Coronary artery (tissue), 2 donors: ENCODE measurements at regions not wholly inside any gene's neighbourhood (a gene's known extent, or its start where the extent isn't known, plus 50 kb on each side); places are given as distances from the start of the nearest gene placed in this dataset.
"Not testable (repeated sequence)": the region's sequence is repeated elsewhere in the genome, so short reads cannot be mapped to it uniquely, and the experiment has no call there.

Experiments
- DNase-seq: peaks from one replicate; pipeline ENCODE4 v3.0.0-alpha.2; 2017; ENCODE audit warnings: low spot score
- H3K27ac ChIP-seq, 2 donors: fragments of 200-600 bp; sonication (generic); one replicate each; pipeline ENCODE4 v1.5.1; 2016 to 2019
- H3K4me3 ChIP-seq: fragments of 200-600 bp; sonication (generic); 2 replicates; pipeline ENCODE4 v1.5.1; 2016; ENCODE audit warnings: mild to moderate bottlenecking, moderate library complexity
- TF ChIP-seq, protein P1 (sequence below): fragments of 200-600 bp; sonication (generic); IDR thresholded peaks from one replicate; pipeline ENCODE4 v1.5.1; 2019; ENCODE audit warnings: antibody characterized with exemption

DNA sequence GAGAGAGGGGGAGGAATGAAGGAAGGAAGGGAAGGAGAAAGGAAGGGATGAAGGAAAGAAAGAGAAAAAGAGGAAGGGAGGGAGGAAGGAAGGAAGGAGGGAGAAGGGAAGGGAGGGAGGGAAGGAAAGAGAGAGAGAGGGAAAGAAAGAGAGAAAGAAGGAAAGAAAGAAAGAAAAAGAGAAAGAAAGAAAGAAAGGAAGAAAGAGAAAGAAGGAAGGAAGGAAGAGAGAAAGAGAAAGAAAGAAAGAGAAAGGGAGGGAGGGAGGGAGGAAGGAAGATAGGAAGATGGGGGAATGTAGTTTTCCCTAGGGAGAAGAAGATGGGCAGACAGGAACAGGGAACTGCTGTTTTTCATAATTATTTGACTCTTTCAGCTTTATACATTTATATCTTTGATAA, 115.1 kb upstream of the CXADR start:
- TF ChIP-seq, protein P1, sequence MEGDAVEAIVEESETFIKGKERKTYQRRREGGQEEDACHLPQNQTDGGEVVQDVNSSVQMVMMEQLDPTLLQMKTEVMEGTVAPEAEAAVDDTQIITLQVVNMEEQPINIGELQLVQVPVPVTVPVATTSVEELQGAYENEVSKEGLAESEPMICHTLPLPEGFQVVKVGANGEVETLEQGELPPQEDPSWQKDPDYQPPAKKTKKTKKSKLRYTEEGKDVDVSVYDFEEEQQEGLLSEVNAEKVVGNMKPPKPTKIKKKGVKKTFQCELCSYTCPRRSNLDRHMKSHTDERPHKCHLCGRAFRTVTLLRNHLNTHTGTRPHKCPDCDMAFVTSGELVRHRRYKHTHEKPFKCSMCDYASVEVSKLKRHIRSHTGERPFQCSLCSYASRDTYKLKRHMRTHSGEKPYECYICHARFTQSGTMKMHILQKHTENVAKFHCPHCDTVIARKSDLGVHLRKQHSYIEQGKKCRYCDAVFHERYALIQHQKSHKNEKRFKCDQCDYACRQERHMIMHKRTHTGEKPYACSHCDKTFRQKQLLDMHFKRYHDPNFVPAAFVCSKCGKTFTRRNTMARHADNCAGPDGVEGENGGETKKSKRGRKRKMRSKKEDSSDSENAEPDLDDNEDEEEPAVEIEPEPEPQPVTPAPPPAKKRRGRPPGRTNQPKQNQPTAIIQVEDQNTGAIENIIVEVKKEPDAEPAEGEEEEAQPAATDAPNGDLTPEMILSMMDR = no peak
- no peak overlapping the region for H3K4me3 ChIP-seq

DNA sequence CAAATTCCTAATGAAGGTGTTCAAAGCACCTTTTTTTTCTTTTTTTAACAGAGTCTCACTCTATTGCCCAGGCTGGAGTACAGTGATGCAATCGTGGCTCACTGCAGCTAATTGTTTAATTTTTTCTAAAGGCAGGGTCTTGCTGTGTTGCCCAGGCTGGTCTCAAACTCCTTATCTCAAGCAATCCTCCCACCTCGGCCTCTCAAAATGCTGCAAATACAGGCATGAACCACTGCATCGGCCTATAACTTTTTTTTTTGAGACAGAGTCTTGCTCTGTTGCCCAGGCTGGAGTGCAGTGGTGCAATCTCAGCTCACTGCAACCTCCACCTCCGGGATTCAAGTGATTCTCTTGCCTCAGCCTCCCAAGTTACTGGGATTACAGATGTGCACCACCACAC, 113.9 kb upstream of the CXADR start:
- not testable (repeated sequence) for H3K4me3 ChIP-seq, H3K27ac ChIP-seq, DNase-seq

More for the DNA sequence above, 115.1 kb upstream of the CXADR start:
- DNase-seq = no peak
- no peak overlapping the region for H3K27ac ChIP-seq

DNA sequence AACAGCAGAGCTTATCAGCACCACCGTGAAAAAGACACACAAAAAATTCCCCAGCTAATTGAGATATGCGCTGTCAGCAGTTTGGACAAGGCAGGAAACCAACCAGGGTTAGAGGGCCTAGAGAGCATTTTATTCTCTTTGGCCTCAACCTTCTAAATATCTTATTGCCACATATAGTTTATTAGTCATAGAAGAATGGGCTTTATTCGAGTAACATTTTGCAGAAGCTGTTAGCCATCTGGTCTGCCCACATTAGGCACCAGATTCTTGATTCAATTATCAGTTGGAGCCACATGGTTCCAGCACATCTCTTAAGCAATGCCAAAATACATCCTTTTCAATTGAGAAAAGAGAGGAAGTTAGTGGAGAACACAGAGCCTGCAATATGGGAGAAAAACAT, 109.9 kb upstream of the CXADR start:
- no peak overlapping the region for H3K27ac ChIP-seq
- TF ChIP-seq, protein P1 = no peak
- H3K4me3 ChIP-seq = no peak overlapping the region
- no peak for DNase-seq

DNA sequence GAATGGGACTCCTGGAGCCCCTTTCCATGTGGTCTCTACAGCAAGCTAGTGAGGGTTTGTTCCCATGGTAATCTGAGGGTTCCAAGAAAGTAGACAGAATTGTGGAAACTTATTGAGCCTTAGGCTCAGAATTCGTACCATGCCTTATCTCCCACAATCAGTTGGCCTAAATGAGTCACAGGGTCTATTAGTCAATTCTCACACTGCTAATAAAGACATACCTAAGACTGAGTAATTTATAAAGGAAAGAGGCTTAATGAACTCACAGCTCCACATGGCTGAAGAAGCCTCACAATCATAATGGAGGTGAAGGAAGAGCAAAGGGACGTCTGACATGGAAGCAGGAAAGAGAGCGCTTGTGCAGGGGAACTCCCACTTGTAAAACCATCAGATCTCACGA, 106.6 kb upstream of the CXADR start:
- TF ChIP-seq, protein P1 = no peak
- H3K4me3 ChIP-seq = no peak overlapping the region
- no peak overlapping the region for H3K27ac ChIP-seq
- DNase-seq = no peak

DNA sequence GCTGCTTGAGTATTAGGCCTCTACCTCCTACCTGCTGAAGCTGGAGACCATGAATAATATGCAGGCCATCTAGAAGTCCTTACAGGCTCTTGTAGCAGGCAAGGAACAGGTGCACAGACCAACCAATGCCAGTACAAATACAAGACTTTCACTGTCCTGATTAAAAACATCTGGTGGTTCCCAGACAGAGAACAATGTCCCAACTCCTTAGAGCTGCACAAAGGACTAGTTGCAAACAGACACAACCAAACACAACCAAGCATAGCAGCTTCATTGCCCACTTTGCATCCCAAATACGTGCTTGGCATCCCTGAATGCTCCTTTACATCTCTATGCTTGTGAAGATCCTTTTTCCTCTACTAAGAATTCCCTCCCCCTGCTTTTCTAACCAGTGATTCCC, 98.1 kb upstream of the CXADR start:
- no peak overlapping the region for H3K4me3 ChIP-seq
- TF ChIP-seq, protein P1 = no peak
- no peak overlapping the region for H3K27ac ChIP-seq
- no peak for DNase-seq

DNA sequence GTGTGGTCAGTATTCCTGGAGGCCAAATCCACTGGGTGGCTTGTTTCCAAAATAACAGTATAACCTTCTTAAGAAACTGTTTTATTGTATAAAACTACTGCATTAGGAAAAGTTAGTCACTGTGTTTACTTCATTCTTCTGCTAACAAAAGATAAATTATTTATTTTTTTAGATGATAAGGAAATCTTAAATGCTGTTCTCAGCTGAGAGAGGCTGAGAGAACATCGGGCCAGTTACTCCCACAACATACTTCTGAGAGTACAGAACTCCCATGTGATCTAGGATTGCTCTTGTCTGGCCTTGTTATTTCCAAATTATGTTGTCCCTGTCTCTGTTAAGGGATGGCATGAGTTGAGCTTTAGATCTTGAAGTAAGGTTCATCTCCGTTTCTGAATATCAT, 96.7 kb upstream of the CXADR start:
- no peak for DNase-seq
- Histone ChIP-seq H3K27ac (no peak overlapping the region), H3K4me3 (no peak overlapping the region)
- TF ChIP-seq, protein P1 = no peak

DNA sequence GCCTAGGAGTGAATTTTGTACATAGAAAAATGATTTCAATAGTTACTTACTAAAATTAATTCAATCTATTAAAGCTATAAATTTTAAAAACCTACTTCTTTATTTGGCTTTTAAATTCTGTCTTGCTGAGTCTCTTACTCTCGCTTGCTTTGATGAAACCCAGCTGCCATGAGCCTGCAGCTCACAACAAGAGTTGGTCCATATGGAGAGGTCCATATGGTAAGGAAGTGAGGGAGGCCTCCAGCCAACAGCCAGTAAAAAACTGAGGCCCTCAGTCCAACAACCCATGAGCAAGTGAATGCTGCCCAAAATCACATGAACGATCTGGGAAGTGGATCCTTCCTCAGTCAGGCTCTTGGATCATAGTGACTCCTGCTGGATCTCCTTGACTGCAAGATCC, 89.9 kb upstream of the CXADR start:
- TF ChIP-seq, protein P1 = no peak
- Histone ChIP-seq H3K27ac (no peak overlapping the region), H3K4me3 (no peak overlapping the region)
- no peak for DNase-seq

DNA sequence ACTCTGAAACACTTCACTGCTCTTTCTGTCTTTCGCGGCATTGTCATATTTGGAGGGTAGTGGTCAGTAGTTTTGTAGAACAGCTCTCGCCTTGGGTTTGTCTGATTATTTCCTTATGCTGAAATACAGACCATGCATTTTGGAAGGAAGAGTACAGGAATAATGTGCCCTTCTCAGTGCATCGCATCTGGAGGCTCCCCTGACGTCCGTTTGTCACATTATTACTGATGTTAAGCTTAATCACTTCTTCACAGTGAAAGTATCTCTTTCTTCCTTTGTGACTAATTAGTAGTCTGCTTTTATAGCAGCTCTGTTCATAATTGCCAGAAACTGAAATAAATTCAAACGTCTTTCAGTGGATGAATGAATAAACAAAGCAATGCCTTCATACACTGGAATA, 85.7 kb upstream of the CXADR start:
- Histone ChIP-seq H3K27ac (no peak overlapping the region), H3K4me3 (no peak overlapping the region)
- TF ChIP-seq, protein P1 = no peak
- no peak for DNase-seq
